NCI-H460 (cell line): ENCODE measurements at regions not wholly inside any gene's neighbourhood (a gene's known extent, or its start where the extent isn't known, plus 50 kb on each side); places are given as distances from the start of the nearest gene placed in this dataset.
"Not testable (repeated sequence)": the region's sequence is repeated elsewhere in the genome, so short reads cannot be mapped to it uniquely, and the experiment has no call there.

Source experiments
- DNase-seq: peaks from one replicate; pipeline ENCODE4 v3.0.0-alpha.2; 2016; ENCODE audit warnings: low read depth; ENCODE audit errors: extremely low read depth

DNA sequence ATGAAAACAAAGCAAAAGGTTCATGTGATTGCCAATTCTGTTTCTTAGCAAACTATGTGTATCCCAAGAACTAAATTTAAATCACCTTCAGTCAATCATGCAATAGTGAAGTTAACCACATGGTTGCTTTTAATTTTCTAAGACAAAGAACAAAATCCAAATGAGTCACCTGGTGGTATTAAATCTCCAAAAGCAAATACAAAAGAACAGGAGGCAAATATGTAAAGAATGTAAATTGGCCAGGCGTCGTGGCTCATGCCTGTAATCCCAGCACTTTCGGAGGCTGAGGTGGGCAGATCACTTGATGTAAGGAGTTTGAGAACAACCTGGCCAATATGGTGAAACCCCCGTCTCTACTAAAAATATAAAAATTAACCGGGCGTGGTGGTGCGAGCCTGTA is 54.2 kb upstream of the PIK3R4 start:
- no peak for DNase-seq

DNA sequence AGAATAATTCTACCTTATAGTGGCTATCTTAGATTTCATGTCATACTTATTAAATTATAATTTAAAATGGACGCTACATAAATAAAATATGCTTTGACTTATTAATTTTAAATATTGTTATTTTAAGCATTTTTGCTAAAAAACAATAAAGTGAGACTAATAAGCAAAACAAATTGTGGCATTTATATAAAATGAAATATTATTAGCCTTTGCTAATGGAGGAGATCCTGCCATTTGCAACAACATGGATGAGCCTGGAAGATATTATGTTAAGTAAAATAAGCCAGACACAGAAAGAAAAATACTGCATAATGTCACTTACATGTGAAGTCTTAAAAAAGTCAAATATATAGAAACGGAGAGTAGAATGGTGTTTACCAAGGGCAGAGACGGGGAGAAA is 54.8 kb upstream of the PIK3R4 start:
- DNase-seq = no peak

DNA sequence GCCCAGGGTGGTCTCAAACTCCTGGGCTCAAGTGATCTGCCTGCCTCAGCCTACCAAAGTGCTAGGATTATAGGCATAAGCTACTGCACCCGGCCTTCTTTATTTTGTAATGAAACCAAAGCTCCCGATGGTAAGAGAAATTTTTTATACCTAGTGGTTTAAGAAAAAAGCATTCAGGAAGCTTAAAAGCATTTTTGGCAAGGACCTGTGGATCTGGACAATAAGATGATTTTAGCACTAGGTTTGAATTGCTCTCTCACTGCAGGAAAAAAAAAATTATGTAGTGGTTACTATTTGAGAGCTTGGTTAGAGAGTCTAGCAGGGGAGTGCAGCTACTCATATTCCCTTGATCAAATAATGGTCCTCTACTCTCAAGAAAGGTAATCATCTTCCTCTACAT is 64.9 kb upstream of the PIK3R4 start:
- no peak for DNase-seq

DNA sequence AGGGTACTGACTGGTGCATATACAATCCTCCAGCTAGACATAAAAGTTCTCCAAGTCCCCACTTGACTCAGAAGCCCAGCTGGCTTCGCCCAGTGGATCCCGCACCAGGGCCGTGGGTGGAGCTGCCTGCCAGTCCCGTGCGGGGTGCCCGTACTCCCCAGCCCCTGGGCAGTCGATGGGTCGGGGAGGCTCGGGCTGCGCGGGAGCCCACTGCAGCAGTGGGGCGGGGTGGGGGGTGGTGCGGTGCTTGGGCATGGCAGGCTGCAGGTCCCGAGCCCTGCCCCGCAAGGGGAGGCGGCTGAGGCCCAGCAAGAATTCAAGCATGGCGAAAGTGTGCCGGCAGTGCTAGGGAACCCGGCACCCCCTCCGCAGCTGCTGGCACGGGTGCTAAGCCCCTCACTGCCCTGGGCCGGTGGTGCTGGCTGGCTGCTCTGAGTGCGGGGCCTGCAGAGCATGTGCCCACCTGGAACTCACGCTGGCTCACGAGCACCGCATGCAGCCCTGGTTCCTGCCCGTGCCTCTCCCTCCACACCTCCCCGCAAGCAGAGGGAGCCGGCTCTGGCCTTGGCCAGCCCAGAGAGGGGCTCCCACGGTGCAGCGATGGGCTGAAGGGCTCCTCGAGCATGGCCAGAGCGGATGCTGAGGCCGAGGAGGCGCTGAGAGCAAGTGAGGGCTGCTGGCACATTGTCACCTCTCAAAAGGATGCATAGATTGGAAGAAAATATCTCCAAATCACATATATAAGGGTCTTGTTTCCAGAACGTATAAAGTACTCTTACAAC is 68.3 kb upstream of the PIK3R4 start:
- no peak for DNase-seq

DNA sequence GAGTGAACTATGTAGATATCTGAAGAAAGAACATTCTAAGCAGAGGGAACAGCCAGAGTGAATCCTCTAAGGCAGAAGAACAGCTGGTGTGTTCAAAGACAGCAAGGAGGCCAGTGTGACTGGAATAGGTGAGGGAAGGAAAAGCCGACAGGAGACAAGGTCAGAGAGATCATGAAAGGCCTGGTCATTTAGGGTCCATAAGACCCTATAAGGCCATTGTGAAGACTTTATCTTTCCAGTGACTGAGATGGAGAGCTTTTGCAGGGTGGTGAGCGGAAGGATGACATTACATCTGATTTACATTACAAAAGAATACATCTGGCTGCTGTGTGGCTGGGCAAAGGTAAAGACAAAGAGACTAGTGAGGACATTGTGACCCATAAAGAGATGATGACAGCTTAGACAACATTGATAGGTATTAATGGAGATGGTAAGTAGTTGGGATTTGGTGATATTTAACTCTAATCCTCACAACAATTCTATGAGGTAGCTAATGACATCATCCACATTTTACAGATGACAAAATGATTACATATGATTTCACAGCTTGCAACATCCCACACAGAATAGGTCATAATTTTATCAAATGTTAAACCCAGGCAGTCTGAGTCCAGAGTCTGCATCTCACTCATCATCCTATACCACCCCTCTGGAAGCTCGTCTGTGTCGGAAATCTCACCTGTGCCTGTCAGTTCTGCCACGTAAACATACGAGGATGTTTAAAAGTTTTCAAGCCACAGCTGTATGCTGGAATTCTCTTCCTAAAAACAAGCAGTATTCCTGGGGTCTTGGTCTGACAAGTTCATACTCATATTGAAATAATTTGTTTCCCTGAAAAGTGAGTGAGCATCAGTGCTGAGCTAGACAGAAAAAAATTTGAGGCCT is 70.2 kb upstream of the PIK3R4 start:
- no peak for DNase-seq

DNA sequence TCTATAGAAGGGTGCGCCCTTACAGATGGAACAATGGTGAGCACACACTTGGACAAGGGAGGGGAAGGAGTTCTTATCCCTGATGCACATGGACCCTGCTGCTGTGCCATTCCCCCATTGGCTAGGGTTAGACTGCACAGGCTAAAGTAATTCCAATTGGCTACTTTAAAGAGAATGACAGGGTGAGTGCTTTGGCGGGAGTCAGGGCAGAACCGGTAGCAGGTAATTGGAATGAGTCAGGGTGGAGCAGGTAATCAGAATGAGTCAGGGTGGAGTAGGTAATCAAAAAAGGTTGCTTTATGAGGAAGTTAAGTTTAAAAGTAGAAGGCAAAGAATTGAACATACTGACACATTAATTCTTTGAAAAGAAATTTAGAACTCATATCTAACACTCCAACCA is 71.4 kb upstream of the PIK3R4 start:
- DNase-seq = not testable (repeated sequence)

DNA sequence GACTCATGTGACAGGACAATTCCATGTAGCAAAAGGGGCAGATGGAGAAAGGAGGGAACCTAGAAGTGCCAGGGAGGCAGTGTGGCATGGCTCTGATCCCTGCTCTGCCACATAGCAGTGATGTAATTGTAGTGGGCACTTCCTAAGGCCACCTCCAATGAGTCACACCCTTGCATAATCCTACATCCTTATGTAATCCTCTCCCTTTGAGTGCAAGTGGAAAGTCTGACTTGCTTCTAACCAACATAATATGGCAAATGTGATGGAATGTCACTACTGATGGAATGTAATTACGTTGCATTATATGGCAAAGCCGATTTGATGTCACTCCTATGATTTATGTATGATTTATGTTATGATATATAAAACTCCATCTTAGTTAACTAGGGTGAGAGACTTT is 72.9 kb upstream of the ATP2C1 start:
- DNase-seq = peak; percentile 89

DNA sequence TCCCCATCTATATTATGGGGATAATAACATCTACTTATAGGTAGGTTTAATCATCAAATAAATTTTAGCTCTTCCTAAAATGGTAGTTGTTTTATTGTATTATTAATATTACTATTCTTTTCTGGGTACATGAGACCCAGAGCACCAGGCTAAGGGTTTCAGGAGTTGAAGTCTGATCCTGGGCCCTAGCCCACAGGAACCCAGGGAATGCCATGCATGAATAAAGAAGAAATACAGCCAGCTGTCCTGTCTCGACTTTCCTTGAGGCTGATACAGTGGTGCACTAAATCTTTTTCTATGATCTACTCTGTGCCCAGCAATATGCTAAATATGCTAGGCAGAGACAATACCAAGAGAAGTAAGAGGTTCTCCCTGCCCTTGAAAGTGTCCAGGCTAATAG is 72.1 kb upstream of the ATP2C1 start:
- no peak for DNase-seq

DNA sequence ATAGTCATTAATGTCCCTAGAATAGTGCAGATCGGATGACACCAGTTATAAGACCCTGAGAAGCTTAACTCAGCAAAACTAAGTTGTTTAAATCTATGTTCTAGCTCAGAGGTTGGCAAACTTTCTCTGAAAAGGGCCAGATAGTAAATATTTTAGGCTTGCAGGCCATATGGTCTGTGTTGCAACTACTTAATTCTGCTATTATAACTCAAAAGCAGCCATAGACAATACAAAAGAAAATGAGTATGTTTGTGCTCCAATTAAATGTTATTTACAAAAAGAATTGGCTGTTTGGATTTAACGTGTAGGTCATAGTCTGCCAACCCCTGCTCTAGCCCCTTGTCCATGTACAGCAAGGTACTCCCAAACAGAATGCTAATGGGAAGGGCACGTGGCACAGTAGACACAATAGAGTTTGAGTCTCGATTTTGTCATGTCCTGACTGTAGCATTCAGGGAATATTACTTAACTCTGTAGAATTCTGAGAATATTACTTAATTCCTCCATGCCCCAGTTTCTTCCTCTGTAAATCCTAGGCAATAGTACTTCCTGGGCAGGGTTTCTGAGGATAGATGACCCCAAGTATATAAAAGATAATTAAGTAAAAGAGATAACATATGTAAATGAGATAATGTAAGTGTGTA is 70.5 kb upstream of the ATP2C1 start:
- DNase-seq = no peak

DNA sequence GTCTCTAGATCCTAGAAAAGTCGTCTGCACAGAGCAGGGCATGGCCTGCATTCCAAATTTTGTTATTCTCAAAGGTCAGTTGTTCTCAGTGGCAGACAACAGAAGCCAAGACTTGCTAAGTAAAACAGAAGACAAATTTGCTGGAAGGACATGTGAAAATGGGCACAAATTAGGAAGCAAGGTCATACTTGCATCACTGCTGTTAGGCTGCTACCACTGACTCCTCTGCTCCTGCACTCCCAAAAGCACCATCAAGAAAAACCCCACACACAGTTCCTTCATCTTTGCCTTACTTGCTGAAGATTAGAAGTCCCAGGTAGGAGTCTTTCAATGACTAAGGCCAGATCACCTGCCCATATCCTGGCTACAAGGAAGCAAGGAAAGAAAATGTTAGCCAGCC is 69.9 kb upstream of the ATP2C1 start:
- no peak for DNase-seq

DNA sequence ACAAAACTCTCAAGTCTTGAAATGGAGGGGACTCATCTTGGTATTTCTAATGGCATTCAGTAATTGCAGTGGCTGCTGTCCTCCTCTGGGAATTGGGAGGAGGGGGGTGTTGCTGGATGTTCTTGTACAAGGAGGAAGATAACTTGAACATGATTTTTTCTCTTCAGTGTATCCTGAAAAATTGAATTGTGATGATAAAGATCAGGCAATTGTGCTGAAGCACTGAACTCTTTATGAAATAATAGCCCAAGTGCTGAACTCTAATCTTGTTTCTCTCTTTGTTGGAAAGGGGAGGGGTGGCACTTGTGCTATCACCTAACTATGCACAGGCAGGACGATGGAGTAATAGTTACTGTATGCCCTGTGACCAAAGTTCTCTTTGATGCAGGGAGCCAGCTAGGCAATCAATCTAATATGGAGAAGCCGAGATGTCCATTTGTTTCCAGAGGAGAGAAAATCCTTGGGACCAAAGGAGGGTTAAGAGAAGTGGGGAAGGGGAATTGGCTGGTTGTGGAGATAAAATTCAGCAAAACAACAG is 68.1 kb upstream of the ATP2C1 start:
- DNase-seq = no peak

DNA sequence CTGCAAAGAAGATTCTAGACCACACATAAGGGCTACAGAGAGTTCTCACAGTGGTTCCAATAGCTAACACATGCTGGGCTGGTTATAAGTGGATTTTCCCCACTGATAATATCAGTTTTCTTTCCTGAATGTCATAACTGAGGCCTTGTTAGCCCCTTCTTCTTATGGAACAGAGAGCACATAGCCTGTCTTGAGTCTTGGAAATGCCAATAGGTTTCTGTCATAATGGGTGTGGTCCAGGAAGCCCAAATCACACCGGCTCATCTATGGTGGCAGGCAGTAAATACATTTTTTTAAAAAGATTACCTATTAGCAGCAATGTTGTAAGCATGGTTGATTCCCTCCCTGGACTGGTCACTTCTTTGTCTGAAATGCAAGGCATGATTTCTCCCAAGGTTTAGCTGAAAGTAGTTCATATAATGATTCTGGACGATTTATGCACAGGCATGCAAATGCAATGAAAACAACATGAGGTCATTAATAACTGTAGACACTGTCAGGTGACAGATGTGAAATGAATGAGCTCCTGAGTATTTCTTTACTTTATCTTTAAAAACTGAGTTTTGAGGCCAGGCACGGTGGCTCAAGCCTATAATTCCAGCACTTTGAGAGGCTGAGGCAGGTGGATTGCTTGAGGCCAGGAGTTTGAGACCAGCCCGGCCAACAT is 67.2 kb upstream of the ATP2C1 start:
- no peak for DNase-seq

DNA sequence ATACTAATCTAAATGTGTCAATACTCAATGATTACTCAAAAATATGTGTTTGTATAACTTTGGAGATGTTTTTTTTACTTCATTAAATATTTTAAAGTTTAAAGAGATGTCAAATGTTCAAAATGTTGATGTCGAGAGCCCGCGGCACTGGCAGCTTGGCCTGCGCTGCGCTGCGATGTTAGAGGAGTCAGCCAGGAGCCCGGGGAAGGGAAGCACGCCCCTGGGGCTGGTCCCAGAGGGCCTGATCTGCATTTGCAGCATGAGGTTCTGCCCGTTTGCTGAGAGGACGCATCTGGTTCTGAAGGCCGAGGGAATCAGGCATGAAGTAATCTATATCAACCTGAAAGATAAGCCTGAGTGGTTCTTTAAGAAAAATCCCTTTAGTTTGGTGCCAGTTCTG is 66.4 kb upstream of the ATP2C1 start:
- DNase-seq = no peak

DNA sequence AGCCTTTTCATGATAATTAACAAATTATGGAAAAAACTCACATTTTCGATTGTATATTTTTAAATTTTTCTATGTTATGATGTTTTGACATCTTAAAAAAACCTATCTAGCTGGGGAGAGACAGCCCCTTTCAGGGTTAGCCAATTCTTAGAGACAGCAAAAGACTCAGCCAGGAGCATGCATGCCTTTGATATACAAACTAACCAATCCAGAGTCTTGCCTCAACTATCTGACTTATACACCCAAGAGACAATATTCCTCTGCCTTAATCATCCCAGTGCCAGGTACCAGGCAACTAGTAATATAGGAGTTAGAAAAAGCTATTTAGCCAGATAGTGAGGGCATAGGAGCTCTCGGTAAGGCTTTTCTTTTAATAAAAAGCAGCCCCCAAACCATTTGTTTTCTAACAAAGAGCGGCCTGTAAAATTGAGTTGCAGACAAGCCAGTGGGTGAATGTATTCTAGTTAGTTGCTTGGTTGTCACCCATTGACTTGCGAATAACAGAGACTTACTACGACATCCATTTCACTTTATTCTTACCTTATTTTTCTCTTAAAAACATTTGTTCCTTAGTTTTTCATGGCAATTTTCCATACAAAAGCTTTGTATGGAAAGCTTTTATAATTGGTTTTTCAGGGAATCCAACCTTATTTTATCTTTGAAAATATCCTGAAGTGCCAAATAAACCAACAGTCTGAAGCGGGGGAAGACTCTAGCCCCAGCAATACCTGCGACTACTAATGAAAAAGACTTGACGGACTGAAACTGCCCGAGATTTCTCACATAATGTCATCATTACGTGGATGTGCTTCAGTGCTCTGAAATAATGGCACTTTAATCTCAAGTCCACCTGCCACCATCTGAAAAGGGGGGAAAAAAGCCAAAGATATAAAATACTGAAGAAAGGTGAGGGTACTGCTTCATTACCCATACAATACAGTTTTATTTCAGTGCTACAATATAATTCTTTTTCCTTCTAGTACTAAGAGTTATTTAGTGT is 64.6 kb upstream of the ATP2C1 start:
- no peak for DNase-seq

DNA sequence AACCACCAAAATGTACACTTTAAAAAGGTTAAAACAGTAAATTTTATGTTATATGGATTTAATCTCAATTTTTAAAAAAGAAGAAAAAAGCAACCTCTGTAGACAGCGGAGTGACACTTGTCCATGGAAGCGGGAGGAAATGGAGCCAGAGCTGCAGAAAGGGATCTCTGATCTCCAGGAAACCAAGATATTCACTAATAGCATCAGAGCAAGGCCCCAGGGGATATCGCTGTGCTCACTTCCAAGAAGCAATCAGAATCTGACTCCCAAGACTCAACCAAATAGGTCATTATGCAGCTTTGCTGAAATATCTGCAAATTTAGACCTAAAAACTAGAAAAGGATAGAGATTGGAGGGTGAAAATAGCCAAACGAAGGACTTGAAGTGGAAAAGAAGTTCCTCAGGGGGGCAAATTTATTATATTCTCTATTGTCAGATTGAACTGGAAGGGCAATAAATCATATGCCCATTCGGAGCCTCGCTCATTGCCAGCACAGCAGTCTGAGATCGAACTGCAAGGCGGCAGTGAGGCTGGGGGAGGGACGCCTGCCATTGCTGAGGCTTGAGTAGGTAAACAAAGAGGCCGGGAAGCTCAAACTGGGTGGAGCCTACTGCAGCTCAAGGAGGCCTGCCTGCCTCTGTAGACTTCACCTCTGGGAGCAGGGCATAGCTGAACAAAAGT is 62.0 kb upstream of the ATP2C1 start:
- DNase-seq = no peak

DNA sequence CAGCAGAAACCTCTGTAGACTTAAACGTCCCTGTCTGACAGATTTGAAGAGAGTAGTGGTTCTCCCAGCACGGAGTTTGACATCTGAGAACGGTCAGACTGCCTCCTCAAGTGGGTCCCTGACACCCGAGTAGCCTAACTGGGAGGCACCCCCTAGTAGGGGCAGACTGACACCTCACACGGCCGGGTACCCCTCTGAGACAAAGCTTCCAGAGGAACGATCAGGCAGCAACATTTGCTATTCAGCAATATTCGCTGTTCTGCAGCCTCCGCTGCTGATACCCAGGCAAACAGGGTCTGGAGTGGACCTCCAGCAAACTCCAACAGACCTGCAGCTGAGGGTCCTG is 61.5 kb upstream of the ATP2C1 start:
- DNase-seq = not testable (repeated sequence)

DNA sequence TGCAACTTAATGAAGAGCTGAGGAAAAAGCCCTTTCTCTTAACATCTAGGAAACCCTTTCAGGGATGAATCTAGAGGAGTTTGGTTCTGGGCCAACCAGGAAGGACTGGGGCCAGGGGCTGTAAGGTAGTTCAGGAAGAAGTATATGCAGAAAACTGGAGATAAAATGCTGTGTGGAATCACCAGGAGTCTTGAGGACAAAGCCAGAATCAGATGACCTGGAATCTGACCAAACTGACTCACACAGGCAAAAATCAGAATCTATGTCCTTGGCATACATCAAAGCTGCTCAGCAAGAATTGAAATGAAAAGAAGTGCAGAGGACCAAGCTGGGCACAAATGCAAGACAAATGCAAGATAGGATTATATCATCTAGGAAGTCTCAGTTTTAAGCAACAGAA is 59.4 kb upstream of the ATP2C1 start:
- no peak for DNase-seq

DNA sequence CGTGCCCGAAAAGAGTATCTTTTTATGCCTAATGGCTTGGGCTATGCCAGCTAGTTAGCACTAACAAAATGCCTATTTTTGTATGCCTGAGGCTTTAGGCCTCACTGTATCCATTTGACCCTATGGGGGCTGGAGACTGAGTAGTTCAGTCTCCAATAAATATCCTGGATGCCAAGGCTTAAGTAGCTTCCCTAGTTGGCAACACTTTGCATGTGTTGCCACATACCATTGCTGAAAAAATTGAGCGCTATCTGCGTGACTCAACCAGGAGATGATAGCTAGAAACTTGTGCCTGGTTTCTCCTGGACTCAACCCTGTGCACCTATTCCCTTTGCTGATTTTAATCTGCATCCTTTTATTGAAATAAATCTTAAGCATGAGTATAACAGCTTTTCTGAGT is 58.4 kb upstream of the ATP2C1 start:
- DNase-seq = no peak
